COLO829 (cell line): ENCODE measurements at regions not wholly inside any gene's neighbourhood (a gene's known extent, or its start where the extent isn't known, plus 50 kb on each side); places are given as distances from the start of the nearest gene placed in this dataset.
"Not testable (repeated sequence)": the region's sequence is repeated elsewhere in the genome, so short reads cannot be mapped to it uniquely, and the experiment has no call there.

Experiments
- DNase-seq: peaks from one replicate; pipeline ENCODE4 v3.0.0; 2012; ENCODE audit warnings: low spot score

DNA sequence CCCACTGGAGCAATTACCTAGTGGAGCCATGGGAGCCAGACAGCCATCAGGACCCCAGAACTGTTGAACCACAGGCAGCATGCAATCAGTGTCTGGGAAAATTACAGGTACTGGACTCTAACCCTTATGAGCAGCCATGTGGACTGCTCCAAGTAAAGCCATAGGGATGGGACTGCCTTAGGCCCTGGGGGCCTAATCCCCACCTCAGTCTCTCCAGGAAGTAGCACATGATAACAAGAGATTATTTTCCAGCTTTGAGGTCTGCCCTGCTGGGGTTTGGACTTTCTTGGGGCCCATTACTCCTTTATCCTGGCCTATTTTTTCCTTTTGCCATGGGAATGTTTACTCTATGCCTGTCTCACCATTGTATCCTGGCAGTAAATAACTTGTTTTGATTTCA lies 226.8 kb downstream of the AEBP2 start:
- DNase-seq: no peak

DNA sequence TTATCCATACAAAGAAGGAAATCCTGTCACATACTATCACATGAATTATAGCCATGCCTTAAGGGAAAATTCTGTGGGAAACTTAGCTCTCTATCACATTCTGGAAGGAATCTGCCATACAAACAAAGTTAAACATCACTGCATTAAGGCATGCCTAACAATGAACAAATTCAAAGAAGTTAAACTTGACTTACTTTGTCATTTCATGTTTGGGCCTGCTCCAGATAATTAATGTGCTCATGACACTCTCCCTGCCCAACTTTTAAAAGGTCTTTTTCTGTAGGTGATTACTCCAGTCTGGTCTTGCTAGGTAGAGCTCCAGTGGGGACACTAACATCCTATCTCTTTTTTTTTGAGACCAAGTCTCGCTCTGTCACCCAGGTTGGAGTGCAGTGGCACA lies 230.5 kb downstream of the AEBP2 start:
- DNase-seq: no peak

GRCh38 chr12:19671695-19672094 lies 232.4 kb downstream of the AEBP2 start:
- no peak for DNase-seq

GRCh38 chr12:19674437-19674836 lies 235.1 kb downstream of the AEBP2 start:
- no peak for DNase-seq

GRCh38 chr12:19675361-19675760 lies 236.1 kb downstream of the AEBP2 start:
- no peak for DNase-seq

- not testable (repeated sequence) for DNase-seq
Measured at GRCh38 chr12:19678501-19678900, 239.2 kb downstream of the AEBP2 start.

- DNase-seq: no peak
Measured at GRCh38 chr12:19681007-19681406, 241.7 kb downstream of the AEBP2 start.

- DNase-seq: peak; percentile 19
Measured at GRCh38 chr12:19683178-19683927, 244.1 kb downstream of the AEBP2 start.

DNA sequence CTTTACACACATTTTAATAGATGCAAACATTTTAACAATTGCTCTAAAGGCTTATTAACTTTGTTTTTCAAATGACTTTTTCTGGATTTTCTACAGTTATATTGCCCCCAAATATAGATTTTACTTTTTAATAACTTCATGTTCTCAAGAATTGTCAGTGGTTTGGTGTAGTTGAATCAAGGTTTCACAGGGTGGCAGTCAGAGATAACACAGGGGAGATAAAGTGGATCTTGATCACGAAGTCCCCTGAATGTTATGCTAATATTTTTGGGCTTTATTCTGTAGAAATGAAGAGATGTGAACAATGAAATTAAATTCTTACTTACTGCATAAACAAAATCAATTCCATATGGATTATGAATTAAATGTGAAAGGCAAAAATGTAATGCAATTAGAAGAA lies 248.1 kb downstream of the AEBP2 start:
- DNase-seq: no peak

DNA sequence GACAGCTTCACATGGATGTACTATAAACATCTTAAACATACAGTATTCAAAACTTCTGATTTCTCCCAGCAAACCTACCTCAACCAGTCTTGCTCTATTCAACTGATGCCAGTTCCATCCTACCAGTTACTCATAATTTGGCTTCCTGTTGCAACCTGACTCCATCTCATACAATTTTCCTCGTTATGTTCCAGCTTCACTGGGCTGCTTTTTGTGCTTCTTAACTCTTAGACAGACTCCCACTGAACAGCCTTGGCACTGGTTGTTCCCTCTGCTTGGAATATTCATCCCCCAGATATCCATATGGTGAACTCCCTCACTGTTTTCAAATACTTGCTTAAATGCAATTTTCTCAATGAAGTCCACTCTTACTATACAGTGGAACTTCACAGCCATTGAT lies 249.2 kb downstream of the AEBP2 start:
- no peak for DNase-seq

DNA sequence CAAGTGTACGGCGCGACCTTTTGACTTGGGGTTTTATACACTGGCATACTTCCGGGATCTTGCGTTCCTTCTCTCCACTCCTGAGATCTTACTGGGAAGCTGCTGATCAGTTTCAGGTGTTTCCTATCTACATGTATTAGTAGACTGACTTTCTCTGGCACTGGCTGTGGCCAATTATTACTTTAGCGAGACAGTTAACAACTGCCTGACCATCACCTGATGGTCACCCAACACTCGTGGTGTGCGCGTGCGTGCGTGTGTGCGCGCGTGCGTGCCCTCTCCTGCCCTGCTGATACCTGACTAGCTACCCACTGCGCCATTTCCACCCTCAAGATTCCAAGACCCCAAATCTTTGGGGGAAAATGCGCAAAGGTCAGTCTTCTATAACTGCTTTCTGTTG lies 249.9 kb downstream of the AEBP2 start:
- no peak for DNase-seq

DNA sequence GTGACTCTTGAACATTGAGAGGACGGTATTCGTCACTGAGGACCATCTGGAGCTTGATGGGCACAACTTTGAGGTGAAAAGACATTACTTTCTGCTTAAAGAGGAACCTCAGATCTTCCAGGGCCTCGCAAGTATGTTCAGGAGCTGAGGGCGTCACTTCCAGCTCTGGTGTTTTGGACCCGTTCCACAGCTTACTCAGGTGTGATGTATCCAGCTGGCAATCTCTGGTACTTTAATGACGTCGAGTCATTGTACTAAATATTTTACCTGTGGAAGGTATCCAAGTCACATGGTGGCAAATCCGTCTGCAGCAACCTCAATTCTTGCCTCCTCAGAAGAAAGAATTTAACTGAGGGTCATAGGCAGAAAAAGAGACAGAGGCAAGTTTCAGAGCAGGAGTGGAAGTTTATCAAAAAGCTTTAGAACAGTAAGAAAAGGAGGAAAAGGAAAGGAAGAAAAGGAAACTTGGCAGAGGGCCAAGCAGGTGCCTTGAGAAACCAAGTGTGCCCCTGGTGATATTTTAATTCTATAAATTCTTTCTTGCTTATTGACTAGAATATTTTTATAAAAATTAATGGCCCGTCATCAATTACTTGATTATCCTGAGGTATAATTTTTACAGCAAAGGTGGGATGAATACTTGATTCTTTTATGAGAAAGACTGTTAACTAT lies 250.6 kb downstream of the AEBP2 start:
- no peak for DNase-seq

- DNase-seq: no peak
Measured at GRCh38 chr12:19692091-19692490, 252.8 kb downstream of the AEBP2 start.

GRCh38 chr12:19692566-19692965 lies 253.3 kb downstream of the AEBP2 start:
- DNase-seq: no peak

DNA sequence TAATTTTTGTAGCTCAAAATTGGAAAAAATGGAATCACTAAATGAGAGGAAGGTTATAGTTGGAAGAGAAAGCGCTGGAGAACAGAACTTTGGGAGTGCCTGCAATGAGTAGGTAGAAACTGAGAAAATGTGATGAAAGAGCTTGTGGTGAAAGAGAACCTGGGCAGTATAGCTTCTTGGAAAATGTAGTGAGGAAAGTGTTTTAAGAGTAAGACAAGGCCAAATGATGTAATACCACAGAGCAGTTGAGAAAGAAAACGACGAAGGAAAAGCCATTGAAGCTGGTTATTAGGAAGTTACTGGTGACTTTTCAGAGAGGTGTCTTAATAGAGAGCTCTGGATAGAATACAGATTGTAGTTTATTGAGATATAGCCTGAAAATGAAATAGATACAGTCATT lies 255.3 kb downstream of the AEBP2 start:
- no peak for DNase-seq

DNA sequence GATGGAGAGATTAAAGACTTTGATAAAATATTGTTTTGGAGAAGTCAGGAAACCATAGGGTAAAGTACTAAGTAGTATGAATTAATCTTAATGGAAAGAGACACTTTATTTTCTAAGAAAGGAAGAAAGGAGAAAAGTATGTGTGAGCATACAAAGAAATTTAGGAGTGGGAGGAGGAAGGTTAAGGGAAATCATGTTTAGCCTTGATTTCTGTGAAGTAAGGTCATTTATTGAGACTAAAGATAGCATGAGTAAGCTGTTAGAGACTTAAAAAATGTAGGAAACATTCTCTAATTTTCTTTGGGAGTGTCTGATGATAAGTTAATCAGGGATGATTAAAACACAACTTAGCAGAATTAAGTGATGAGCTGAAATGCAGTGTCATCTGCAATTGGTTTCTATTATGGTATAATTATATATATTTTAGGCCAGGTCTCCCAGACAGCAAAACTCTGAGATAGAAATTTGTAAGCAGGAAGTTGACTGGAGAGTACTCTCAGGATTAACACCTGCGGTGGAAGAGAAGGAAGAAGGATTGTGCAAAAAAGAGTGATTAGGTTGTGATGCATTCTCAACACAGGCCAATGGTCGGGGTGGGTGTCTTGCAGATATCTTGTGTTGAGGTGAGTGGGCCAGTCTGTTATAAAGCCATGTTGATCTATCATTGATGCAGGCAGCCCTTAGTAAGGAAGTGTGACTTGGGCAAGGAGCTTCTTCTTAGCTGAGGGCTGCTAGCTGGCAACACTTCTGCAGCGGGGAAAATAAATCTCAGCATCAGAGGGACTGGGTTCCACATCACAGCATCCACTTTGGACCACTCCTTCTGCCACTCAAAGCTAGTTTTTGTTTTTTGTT lies 256.2 kb downstream of the AEBP2 start:
- no peak for DNase-seq

GRCh38 chr12:19700969-19701368 lies 261.7 kb downstream of the AEBP2 start:
- DNase-seq: no peak

DNA sequence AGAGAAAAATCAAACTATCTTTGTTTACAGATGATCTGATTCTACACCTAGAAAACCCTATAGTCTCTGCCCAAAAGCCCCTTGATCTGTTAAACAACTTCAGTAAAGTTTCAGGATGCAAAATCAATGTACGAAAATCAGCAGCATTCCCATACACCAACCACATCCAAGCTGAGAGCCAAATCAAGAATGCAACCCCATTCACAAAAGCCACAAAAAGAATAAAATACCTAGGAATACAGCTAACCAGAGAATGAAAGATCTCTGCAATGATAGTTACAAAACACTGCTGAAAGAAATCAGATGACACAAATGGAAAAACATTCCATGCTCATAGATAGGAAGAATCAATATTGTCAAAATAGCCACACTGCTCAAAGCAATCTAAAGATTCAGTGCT lies 265.7 kb downstream of the AEBP2 start:
- no peak for DNase-seq

GRCh38 chr12:19706936-19707335 lies 267.6 kb downstream of the AEBP2 start:
- no peak for DNase-seq

- peak; percentile 42 for DNase-seq
Measured at GRCh38 chr12:19707948-19708409, 268.7 kb downstream of the AEBP2 start.

DNA sequence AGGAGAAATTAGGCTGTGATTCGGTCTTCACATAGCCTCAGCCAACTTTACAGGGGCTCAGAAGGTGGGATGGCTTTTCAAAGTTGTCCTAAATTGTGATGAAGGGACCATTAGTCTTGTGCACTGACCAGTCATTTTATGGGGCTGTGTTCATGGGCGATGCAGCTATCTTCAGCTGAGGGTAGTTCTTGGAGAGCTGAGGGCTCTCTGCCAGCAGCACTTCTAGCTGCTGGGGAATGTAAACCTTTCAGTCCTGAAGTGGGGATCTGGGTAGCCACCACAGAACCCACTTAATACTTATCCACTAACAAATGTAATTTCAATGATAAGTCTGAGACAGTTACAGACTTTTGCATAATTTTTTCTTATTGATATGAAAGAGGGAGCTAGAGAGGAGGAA lies 270.6 kb downstream of the AEBP2 start:
- no peak for DNase-seq
